SK-N-SH treated with all-trans-retinoic acid at 6 μM for 48 hours (cell line): ENCODE measurements at regions not wholly inside any gene's neighbourhood (a gene's known extent, or its start where the extent isn't known, plus 50 kb on each side); places are given as distances from the start of the nearest gene placed in this dataset.
"Not testable (repeated sequence)": the region's sequence is repeated elsewhere in the genome, so short reads cannot be mapped to it uniquely, and the experiment has no call there.

Experiments
- ATAC-seq: fragments of 200-7000 bp; cut with Tn5 transposase; 3 replicates; pipeline ENCODE4 v1.9.1; 2020; ENCODE audit warnings: mild to moderate bottlenecking, moderate library complexity
- ARNTL ChIP-seq: fragments of 450-650 bp; formaldehyde crosslinking; IDR thresholded peaks from 2 replicates; pipeline ENCODE4 v1.5.0; 2020; ENCODE audit warnings: low read depth, mild to moderate bottlenecking, moderate library complexity, borderline replicate concordance
- BACH2 ChIP-seq: fragments of 250-450 bp; sonication (Bioruptor Pico); IDR thresholded peaks from 2 replicates; pipeline ENCODE4 v1.9.0; 2021; ENCODE audit warnings: mild to moderate bottlenecking, borderline replicate concordance
- CREB5 ChIP-seq: fragments of 250-450 bp; sonication (Bioruptor Pico); IDR thresholded peaks from 2 replicates; pipeline ENCODE4 v1.5.1; 2020; ENCODE audit warnings: low read depth, mild to moderate bottlenecking, moderate library complexity
- CSDC2 ChIP-seq: fragments of 250-450 bp; sonication (Bioruptor Pico); IDR thresholded peaks from 2 replicates; pipeline ENCODE4 v1.5.0; 2020; ENCODE audit warnings: mild to moderate bottlenecking, moderate library complexity
- CSRNP3 ChIP-seq: fragments of 250-450 bp; sonication (Bioruptor Pico); IDR thresholded peaks from 2 replicates; pipeline ENCODE4 v1.5.1; 2021; ENCODE audit warnings: mild to moderate bottlenecking, moderate library complexity
- ESRRG ChIP-seq: fragments of 250-450 bp; sonication (Bioruptor Pico); IDR thresholded peaks from 2 replicates; pipeline ENCODE4 v1.6.1; 2021; ENCODE audit warnings: mild to moderate bottlenecking
- ISL1 ChIP-seq: fragments of 250-450 bp; sonication (Bioruptor Pico); IDR thresholded peaks from 2 replicates; pipeline ENCODE4 v2.1.2; 2022; ENCODE audit warnings: mild to moderate bottlenecking, moderate library complexity
- OSR1 ChIP-seq: fragments of 250-450 bp; sonication (Bioruptor Pico); IDR thresholded peaks from 2 replicates; pipeline ENCODE4 v1.8.0; 2022; ENCODE audit warnings: moderate library complexity, mild to moderate bottlenecking, inconsistent platforms
- PATZ1 ChIP-seq: fragments of 250-450 bp; sonication (Bioruptor Pico); IDR thresholded peaks from 2 replicates; pipeline ENCODE4 v1.8.0; 2020; ENCODE audit warnings: mild to moderate bottlenecking, moderate library complexity, borderline replicate concordance
- POU6F1 ChIP-seq: fragments of 250-450 bp; sonication (Bioruptor Pico); IDR thresholded peaks from 2 replicates; pipeline ENCODE4 v1.8.0; 2021; ENCODE audit warnings: low read depth, mild to moderate bottlenecking, moderate library complexity, borderline replicate concordance
- PPARA ChIP-seq: fragments of 250-450 bp; sonication (Bioruptor Pico); IDR thresholded peaks from 2 replicates; pipeline ENCODE4 v1.5.0; 2020; ENCODE audit warnings: mild to moderate bottlenecking, borderline replicate concordance
- RARB ChIP-seq: fragments of 250-450 bp; sonication (Bioruptor Pico); IDR thresholded peaks from 2 replicates; pipeline ENCODE4 v1.8.0; 2021; ENCODE audit warnings: mild to moderate bottlenecking, moderate library complexity
- SNAI2 ChIP-seq: fragments of 250-450 bp; sonication (Bioruptor Pico); IDR thresholded peaks from 2 replicates; pipeline ENCODE4 v1.5.0; 2020; ENCODE audit warnings: mild to moderate bottlenecking, moderate library complexity
- TOX ChIP-seq: fragments of 250-450 bp; sonication (Bioruptor Pico); IDR thresholded peaks from 2 replicates; pipeline ENCODE4 v1.8.0; 2021; ENCODE audit warnings: mild to moderate bottlenecking, moderate library complexity, borderline replicate concordance
- TSHZ2 ChIP-seq: fragments of 250-450 bp; sonication (Bioruptor Pico); IDR thresholded peaks from 2 replicates; pipeline ENCODE4 v1.5.0; 2020; ENCODE audit warnings: mild to moderate bottlenecking, moderate library complexity
- ZC3H10 ChIP-seq: fragments of 250-450 bp; sonication (Bioruptor Pico); IDR thresholded peaks from 2 replicates; pipeline ENCODE4 v1.5.1; 2021; ENCODE audit warnings: mild to moderate bottlenecking, moderate library complexity
- ZFP3 ChIP-seq: fragments of 250-450 bp; sonication (Bioruptor Pico); IDR thresholded peaks from 2 replicates; pipeline ENCODE4 v1.5.0; 2020; ENCODE audit warnings: mild to moderate bottlenecking, moderate library complexity
- ZFP30 ChIP-seq: fragments of 450-650 bp; formaldehyde crosslinking; IDR thresholded peaks from 2 replicates; pipeline ENCODE4 v1.5.0; 2022; ENCODE audit warnings: mild to moderate bottlenecking, moderate library complexity
- ZNF565 ChIP-seq: fragments of 450-650 bp; formaldehyde crosslinking; conservative IDR thresholded peaks from 2 replicates; pipeline ENCODE4 v1.5.0; 2020; ENCODE audit warnings: low read depth, mild to moderate bottlenecking, moderate library complexity
- ZNF70 ChIP-seq: fragments of 450-650 bp; formaldehyde crosslinking; IDR thresholded peaks from 2 replicates; pipeline ENCODE4 v1.5.0; 2020; ENCODE audit warnings: mild to moderate bottlenecking, moderate library complexity
- ZNF8 ChIP-seq: fragments of 450-650 bp; formaldehyde crosslinking; IDR thresholded peaks from 2 replicates; pipeline ENCODE4 v1.5.0; 2020; ENCODE audit warnings: mild to moderate bottlenecking, moderate library complexity

- no peak for TF ChIP-seq TOX (CRISPR knock-in tag)
- TF ChIP-seq PPARA (CRISPR knock-in tag): no peak
- TF ChIP-seq, all 23 proteins: peak for 0
Observed at GRCh38 chr9:25117791-25118190, 560.5 kb downstream of the TUSC1 start (continued).

GRCh38 chr9:25102204-25102603 lies 556.5 kb upstream of the IZUMO3 start:
- not testable (repeated sequence) for ATAC-seq

- TF ChIP-seq TOX (CRISPR knock-in tag) (no peak), POU6F1 (CRISPR knock-in tag) (no peak), ZNF70 (CRISPR knock-in tag) (no peak), ZNF565 (no peak), OSR1 (CRISPR knock-in tag) (no peak), CSDC2 (CRISPR knock-in tag) (no peak), PATZ1 (CRISPR knock-in tag) (no peak), CSRNP3 (no peak), ISL1 (CRISPR knock-in tag) (no peak), ZNF8 (CRISPR knock-in tag) (no peak), ARNTL (CRISPR knock-in tag) (no peak), PPARA (CRISPR knock-in tag) (no peak), CREB5 (CRISPR knock-in tag) (no peak), ZC3H10 (CRISPR knock-in tag) (no peak), BACH2 (CRISPR knock-in tag) (no peak), SNAI2 (no peak), ESRRG (CRISPR knock-in tag) (no peak), ZFP3 (CRISPR knock-in tag) (no peak), ZFP30 (CRISPR knock-in tag) (no peak), TSHZ2 (CRISPR knock-in tag) (no peak)
- ATAC-seq: no peak
Observed at GRCh38 chr9:25094518-25094917, 548.8 kb upstream of the IZUMO3 start.

GRCh38 chr9:25078202-25078601 lies 532.5 kb upstream of the IZUMO3 start:
- no peak for ATAC-seq
- TF ChIP-seq CSDC2 (CRISPR knock-in tag) (no peak), CSRNP3 (no peak), BACH2 (CRISPR knock-in tag) (no peak), TSHZ2 (CRISPR knock-in tag) (no peak), ZFP3 (CRISPR knock-in tag) (no peak), RARB (no peak), ZNF8 (CRISPR knock-in tag) (no peak), ZFP30 (CRISPR knock-in tag) (no peak), ISL1 (CRISPR knock-in tag) (no peak), PATZ1 (CRISPR knock-in tag) (no peak)
